Activated CD4-positive, alpha-beta T cell treated with anti-CD3 and anti-CD28 coated beads, Interleukin-2, amount 50 U/mL, for 16 hours (primary cell): ENCODE measurements at regions not wholly inside any gene's neighbourhood (a gene's known extent, or its start where the extent isn't known, plus 50 kb on each side); places are given as distances from the start of the nearest gene placed in this dataset.

ENCODE experiments used
- DNase-seq: peaks from one replicate; pipeline ENCODE4 v3.0.0-alpha.2; 2020

DNA sequence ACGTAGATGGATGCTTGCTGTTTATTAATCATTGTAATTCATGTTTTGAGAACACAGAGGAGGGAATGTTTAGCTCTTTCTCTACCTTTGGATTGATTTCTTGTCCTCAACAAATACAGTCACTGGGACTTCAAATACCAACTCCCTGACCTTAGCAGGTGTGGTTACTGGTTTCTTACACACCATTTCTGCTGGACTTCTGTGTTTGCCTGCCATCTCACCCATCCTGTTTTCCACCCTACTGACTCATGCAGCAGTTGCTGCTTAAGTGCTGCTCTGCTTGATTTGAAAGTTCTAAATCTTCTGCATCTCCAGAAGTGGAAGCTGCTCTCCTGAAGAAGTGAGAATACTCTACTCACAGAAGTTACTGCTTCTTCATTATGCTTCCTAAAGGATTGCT lies 170.3 kb downstream of the ZPLD1 start:
- no peak for DNase-seq

- DNase-seq, result no peak
Observed at GRCh38 chr3:102608875-102609274, 174.1 kb downstream of the ZPLD1 start.

DNA sequence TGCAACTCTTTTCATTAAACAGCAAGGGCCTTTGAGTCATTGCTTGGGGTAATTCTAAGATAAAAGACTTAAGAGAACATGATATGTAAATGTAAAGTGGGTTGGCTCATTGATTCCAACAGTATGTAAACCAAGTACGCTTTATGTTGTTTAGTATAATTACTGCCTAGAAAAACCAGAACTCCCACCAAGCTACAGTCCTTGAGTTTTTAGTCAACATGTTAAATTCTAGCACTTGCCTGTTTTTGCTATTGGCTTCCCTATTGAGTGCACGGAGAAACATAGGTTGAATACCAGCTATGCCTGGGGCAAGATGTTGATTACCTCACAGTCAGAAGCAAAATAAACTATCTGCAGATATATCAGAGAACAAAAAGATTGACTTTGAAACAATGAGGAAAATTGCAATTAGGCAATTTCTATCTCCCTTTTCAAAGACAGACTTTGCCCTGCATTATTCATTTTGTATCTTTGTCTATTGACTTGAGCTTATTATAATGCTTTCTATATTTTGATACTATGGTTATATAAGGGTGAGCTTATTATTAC lies 179.3 kb downstream of the ZPLD1 start:
- DNase-seq, result no peak

GRCh38 chr3:102614585-102614984 lies 179.8 kb downstream of the ZPLD1 start:
- no peak for DNase-seq

GRCh38 chr3:102617381-102617780 lies 182.6 kb downstream of the ZPLD1 start:
- no peak for DNase-seq

GRCh38 chr3:102619361-102619760 lies 184.5 kb downstream of the ZPLD1 start:
- no peak for DNase-seq

DNA sequence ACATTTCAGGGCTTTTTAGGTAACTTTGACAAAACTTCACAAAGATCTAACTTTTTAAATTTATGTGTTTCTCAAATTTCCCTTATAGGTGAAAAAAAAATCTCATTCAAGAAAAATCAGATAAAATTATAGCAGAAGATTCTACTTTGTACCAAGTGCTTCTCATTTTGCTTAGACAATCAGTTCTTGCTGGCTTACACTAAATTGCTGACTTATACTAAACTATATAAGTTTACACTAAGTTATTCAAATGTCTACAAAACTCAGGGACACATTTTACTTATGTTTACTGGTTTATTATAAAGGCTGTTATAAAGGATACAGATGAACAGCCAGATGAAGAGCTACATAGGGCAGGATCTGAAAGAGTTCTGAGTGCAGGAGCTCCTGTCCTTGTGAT lies 195.1 kb downstream of the ZPLD1 start:
- DNase-seq, result no peak

GRCh38 chr3:102630531-102630930 lies 195.7 kb downstream of the ZPLD1 start:
- no peak for DNase-seq

DNA sequence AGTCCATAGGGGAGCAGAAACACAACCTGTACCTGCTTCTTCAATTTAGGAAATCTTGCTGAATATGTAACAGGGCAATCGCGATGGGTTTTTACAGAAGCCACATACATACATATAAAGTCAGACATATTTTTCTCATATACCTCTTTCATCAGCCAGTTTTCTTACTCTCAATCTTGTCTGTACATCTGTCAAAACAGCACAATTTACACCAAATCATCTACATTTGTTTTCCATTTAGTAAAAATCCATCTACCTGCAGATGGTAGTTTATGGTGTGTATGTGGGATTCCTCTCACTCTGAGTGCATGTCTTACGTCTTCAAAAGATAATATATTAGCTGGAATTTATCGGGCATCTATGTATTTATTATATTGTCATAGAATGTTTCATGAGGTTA lies 208.7 kb downstream of the ZPLD1 start:
- no peak for DNase-seq

GRCh38 chr3:102646557-102646956 lies 211.7 kb downstream of the ZPLD1 start:
- no peak for DNase-seq

DNA sequence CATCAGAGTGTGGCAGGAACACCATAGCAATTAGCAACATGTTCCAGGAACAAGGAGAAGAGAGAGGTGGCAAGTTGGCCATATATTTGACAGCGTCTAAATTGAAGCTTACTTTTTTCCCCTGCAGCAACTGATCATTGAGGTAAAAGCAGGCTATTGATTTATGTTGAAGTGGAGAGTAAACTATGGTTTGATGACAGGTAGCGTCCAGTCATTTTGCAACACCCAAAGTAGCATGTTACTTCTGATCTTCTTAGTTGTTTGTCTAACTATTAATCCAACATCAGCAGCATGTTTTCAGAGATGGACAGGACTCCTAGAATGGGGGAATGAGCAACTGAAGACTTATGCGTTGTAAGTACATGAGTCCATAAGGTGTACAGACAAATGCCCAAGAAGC lies 225.8 kb downstream of the ZPLD1 start:
- no peak for DNase-seq

DNA sequence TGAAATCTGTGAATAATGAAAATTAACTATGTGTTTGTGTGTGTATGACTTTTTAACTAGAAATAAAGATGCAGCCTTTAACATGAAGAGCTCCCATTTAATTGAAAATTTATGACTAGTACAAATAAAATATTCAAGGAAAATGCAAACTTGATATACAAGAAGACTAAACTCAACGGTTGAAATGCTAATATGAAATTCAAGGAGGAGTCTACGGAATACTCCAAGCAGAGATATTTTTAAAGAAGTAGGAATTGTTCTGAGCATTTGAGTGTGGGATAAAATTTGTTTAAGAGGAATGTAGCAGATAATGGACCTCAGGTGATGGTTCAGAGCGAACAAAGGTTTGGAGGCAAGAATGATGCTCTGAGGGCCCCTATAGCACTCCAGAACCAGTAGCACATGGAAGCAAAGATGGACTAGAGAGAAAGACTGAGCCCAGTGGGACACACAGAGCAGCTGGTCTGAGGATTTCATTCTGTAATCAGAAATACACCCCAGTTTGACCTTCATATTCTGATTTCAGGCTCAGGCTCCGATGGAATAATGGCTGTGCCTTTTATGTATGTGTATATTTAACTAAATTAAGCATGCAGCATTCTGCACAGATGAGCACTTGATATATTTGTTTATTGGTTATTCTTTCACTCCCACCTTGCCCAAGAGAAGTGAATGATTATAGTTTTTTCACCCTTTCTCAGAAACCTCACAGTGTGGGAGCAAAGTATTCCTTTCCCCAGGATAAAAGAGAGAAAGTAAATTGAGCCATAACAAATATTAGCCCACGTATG lies 227.1 kb downstream of the ZPLD1 start:
- DNase-seq, result no peak

DNA sequence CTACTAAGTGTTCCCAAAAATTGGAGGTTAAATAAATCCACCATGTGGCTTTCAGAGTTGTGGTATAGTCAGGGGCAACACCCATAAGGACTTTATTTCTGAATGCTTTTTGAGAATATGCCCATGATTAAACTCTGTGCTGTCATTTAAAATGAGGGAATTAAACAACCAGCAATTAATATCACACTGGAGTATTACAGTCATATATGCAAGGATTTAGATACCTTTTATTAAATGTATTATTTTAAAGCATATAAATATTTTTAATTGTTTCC lies 227.6 kb downstream of the ZPLD1 start:
- no peak for DNase-seq

- DNase-seq, result no peak
Observed at GRCh38 chr3:102664126-102664525, 229.3 kb downstream of the ZPLD1 start.

- DNase-seq, result no peak
Observed at GRCh38 chr3:102665183-102665582, 230.4 kb downstream of the ZPLD1 start.

- no peak for DNase-seq
Observed at GRCh38 chr3:102668247-102668646, 233.4 kb downstream of the ZPLD1 start.

DNA sequence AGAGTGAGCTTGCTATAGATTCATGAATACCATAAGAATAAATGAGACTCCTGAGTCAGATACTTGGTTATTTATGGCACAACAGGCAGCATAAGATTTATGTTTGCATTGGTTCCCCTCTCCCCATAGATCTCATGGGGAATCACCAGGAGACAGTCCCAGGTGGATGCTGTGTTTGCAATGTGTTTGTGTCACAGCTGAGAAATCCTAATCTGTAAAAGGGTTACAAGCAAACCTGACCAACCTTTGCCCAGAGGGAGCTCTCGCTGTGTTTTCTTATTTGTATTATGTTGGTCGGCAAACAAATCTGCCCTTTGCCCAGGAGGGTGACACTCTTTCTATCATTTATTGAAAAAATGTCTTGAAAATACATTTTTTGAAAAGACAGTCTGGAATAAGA lies 236.2 kb downstream of the ZPLD1 start:
- no peak for DNase-seq

DNA sequence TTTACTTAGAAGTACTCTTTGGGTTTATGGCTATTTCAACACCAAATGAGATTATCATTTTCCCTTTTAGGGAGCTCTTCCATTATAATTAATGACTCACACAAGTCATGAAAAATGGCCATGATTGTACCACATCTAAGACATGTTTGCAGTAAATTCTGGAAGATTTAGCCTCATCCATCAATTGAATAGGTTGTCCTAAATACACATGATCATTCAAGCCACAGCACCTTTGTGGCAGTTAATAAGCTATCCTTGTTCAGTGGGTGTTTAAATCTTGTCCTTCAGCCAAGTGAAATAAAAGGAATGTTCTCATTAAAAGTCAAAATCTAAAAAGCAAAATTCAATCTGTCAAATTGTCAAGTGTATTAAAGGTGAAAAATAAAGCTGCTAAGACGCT lies 237.5 kb downstream of the ZPLD1 start:
- no peak for DNase-seq

GRCh38 chr3:102673271-102674115 lies 238.7 kb downstream of the ZPLD1 start:
- peak; percentile 65 for DNase-seq

DNA sequence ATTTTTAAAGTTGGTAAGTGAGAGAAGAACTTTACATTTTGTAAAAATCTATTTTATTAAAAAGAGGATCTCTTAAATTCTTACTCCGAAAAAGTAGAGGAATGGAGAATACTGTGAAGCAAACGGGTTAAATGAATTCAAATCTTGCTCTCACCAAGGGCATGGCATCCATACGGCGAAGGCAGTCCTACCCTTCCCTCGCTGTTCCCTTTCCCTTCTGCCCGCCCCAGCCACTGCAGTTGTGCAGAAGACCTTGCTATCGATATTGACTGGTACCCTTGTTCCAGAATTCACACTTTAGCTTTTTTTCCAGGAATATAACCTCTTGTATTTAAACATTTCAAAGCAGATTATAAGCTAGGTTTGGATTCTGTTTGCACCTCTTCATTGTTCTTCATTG lies 239.5 kb downstream of the ZPLD1 start:
- DNase-seq, result no peak

GRCh38 chr3:102676424-102676823 lies 241.6 kb downstream of the ZPLD1 start:
- no peak for DNase-seq

DNA sequence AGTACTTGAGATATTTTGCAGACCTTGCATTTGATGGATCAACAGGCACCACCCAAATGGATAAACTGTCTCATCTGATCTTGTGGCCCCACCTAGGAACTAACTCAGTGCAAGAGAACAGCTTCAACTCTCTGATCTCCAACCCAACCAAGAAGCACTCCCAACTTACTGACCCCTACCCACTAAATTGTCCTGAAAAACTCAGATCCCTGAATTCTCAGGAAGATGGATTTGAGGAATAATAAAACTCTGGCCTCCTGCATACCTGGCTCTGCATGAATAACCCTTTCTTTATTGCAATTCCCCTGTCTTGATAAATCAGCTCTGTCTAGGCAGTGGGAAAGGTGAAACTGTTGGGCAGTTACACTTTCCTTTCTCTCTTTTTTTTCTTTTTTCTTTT lies 247.9 kb downstream of the ZPLD1 start:
- no peak for DNase-seq

DNA sequence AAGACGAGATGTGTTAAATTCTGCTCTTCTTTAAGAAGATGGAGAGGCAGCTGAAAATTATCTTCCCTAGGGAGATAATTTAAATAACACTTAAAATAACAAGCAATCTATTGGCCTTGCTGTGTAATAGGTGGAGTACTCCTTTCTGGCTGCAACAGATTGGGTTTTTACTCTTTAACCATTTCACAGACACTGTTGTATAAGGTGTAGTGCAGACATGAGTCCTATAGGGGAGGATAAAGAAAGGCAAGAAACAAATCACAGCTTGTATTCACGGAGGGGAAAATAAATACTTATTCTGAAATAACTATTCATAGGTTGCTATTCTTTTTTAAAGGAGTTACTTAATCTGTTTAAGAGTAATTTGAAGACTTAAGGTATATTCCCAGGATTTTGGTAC lies 252.0 kb downstream of the ZPLD1 start:
- DNase-seq, result no peak

DNA sequence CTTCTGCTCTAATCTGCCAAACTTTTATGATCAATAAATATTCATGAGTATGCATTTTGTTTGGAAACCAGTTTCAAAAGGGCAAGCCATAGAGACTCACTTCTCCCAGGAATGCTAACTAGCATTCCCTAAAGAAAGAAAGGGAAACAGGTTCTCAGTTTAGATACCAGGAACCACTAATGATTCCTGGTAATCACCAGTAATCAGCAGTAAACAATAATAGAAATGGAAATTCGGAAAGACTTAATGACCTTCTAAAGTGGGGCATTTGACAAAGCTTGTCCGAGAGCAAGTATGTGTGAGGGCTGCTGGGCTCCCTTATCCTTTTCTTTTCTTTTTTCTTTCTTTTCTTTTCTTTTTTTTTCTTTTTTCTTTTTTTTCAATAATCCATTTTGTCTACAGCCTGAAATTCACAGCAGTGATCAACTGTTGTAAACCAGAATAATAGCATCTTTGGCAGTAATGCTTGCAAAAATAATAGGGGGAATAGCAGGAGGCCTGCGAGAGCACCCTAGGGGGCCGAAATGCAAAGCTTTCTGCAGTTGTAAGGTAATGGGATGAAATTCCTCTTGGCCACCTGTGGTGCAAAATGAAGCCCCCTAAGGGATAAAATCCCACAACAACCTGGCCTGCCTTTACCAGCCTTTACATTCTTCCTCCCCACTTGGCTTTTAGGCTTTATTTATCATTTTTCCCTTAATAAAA lies 253.2 kb downstream of the ZPLD1 start:
- no peak for DNase-seq
